DMS 273 (cell line): ENCODE measurements at regions not wholly inside any gene's neighbourhood (a gene's known extent, or its start where the extent isn't known, plus 50 kb on each side); places are given as distances from the start of the nearest gene placed in this dataset.

Source experiments
- DNase-seq: peaks from one replicate; lab custom pipeline; 2025; ENCODE audit not compliant: unreplicated experiment; lab: John Stamatoyannopoulos, UW

GRCh38 chr5:68429510-68429909 is 214.0 kb downstream of the PIK3R1 start:
- no peak for DNase-seq

GRCh38 chr5:68430279-68430678 is 214.7 kb downstream of the PIK3R1 start:
- DNase-seq, result no peak

GRCh38 chr5:68431186-68431585 is 215.6 kb downstream of the PIK3R1 start:
- no peak for DNase-seq

- DNase-seq, result no peak
Measured at GRCh38 chr5:68431601-68432337, 216.2 kb downstream of the PIK3R1 start.

GRCh38 chr5:68432682-68433081 is 217.1 kb downstream of the PIK3R1 start:
- no peak for DNase-seq

- no peak for DNase-seq
Measured at GRCh38 chr5:68433526-68433922, 218.0 kb downstream of the PIK3R1 start.

GRCh38 chr5:68433923-68434879 is 218.6 kb downstream of the PIK3R1 start:
- no peak for DNase-seq

GRCh38 chr5:68435611-68436010 is 220.1 kb downstream of the PIK3R1 start:
- DNase-seq, result no peak

GRCh38 chr5:68436686-68437520 is 221.3 kb downstream of the PIK3R1 start:
- DNase-seq, result no peak

GRCh38 chr5:68438876-68439275 is 223.3 kb downstream of the PIK3R1 start:
- DNase-seq, result no peak

GRCh38 chr5:68440245-68440644 is 224.7 kb downstream of the PIK3R1 start:
- DNase-seq, result no peak

- DNase-seq, result no peak
Measured at GRCh38 chr5:68440651-68441050, 225.1 kb downstream of the PIK3R1 start.

GRCh38 chr5:68441309-68442073 is 225.9 kb downstream of the PIK3R1 start:
- DNase-seq, result no peak

GRCh38 chr5:68443091-68443490 is 227.5 kb downstream of the PIK3R1 start:
- no peak for DNase-seq

GRCh38 chr5:68444048-68444447 is 228.5 kb downstream of the PIK3R1 start:
- no peak for DNase-seq

- no peak for DNase-seq
Measured at GRCh38 chr5:68444833-68445232, 229.3 kb downstream of the PIK3R1 start.

GRCh38 chr5:68445257-68446069 is 229.9 kb downstream of the PIK3R1 start:
- no peak for DNase-seq

GRCh38 chr5:68446070-68446357 is 230.5 kb downstream of the PIK3R1 start:
- no peak for DNase-seq

- no peak for DNase-seq
Measured at GRCh38 chr5:68446487-68446894, 230.9 kb downstream of the PIK3R1 start.
